ENCODE measurements at regions not wholly inside any gene's neighbourhood (a gene's known extent, or its start where the extent isn't known, plus 50 kb on each side); places are given as distances from the start of the nearest gene placed in this dataset.
A peak's percentile ranks its signal among the peaks of the same experiment; 100 is the strongest.

DNA sequence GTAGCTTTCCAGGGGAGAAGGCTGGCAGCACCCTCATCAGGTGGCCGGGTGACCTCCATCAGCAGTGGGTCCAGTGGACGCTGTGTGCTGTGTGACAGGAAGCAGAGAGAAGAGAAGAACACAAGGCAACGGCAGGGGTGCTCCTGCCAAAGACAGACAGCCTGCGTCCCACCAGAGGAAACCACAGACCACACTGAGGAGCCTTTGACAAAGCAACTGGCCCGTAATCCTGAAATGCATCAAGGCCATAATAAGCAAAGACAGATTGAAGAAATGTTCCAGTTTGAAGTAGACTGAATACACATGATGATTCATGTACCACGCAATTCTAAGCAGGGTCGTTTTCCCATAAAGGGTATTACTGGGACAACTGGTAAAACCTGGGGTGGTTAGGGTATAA is 172.4 kb downstream of the FBXO15 start:
- no peak overlapping the region for H3K4me3 ChIP-seq (ENCODE audit: low read length)
- DNase-seq (ENCODE audit: low read depth, low spot score) = peak; percentile 53

DNA sequence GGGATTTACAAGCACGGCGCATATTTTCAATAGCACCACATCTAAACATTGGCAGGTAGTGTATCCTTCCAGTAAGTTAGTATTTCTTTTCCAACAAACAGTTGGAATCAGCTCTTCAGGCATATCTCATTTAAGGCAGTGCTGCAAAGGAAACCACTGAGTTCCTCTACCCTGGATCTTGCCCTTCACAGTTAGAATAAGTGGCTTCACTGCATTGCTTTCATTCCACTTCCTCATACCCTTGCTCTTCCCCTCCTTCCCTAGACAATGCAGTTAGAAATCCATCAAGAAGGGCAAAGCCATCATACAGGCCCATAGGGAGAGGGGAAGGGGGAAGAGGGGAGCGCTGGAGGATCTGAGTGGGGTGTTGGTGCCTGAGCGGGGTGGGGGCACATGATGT is 173.7 kb downstream of the FBXO15 start:
- DNase-seq (ENCODE audit: low read depth, low spot score) = no peak

DNA sequence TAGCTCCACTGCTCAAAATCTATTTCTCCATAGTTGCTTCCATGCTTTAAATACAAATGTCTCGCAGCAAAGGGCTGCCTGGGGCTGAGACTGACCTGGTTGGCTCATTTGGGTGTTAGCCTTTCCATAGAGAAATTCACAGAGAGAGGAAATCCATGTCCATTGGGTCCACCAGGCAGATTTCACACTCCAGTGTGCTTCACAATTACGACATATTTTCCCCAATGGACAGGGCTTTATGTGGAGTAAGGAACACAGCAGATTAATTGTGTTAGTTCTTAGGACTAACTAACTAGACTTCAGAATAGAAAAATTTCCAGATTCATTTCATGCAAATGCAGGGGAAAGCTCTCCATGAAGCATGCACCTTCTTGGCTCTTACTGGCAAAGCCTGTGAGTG is 180.7 kb downstream of the FBXO15 start:
- DNase-seq (ENCODE audit: low read depth, low spot score) = no peak
- no peak overlapping the region for H3K4me3 ChIP-seq (ENCODE audit: low read length)

More for the DNA sequence above, 173.7 kb downstream of the FBXO15 start:
- no peak overlapping the region for H3K4me3 ChIP-seq (ENCODE audit: low read length)

DNA sequence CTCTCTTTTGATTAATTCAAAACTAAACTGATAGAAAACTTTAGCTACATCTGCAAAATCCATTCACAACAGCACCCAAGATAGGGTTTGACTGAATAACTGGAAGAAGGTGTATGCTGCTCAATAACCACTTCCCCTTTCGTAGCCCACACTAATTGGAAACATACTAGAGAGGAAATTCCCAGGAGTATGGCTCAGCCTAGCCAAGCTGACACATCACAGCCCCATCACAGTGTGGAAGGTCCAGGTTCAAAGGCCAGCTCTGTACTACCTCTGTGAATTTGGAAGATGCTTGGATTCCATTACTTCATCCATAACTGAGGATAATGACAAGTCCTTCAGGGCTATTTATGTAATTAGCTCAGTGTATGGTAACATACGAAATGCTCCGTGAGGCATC is 185.4 kb downstream of the FBXO15 start:
- DNase-seq (ENCODE audit: low read depth, low spot score) = no peak
- no peak overlapping the region for H3K4me3 ChIP-seq (ENCODE audit: low read length)

DNA sequence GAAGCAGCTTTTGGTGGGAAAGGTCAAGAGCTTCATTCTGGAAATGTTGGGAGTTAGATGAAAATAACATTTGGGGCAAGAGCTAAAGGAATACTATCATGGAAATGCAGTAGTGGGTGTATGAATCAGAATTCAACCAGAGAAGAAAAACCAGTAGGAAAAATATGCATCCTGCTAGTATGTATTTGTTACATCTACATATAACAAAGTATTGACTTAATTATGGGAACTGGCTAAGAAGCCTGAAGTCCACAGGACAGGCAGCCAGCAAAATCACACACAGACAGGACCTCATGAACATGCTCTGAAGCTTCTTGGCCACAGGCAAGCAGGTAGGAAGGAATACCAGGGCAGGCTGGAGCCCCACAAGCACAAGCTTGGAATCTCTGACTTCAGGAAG is 185.8 kb downstream of the FBXO15 start:
- H3K4me3 ChIP-seq (ENCODE audit: low read length) = no peak overlapping the region
- DNase-seq (ENCODE audit: low read depth, low spot score) = no peak

DNA sequence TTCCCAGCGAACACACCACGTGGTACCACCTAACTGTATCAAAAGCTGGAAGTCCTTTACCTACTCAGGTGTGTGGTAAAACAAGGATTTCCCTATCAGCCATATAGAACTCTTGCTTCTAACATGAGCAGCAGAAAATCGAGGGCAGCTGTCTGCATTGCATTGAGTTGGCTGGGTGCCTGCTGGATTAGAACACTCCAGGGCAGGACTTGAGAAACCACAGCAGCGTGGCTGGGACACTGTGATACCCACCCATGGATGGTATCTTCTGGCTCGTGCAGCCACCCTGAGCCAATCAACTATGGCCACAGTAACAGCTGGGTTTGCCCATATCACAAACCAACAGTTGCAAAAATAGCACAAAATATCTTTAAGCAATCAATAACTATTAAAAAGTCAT is 188.3 kb downstream of the FBXO15 start:
- H3K4me3 ChIP-seq (ENCODE audit: low read length) = no peak overlapping the region
- no peak for DNase-seq (ENCODE audit: low read depth, low spot score)

DNA sequence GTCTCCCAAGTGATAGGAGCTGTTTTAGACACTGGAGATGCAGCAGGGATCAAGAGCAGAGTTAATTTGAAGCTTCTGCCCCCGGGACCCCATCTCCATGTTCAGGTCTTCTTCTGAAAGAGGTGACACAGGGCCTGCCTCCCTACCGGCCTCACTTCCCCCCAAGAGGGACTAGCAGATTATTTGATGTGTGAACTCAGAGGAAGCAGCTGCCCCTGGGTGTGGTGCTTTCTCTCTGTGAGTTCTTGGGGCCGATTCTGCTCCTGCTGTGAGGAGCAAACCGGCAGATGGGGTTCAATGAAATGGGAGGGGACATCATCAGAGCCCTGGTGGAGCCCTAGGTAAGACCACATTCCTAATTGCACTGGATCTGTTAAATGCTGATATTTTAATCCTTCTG is 193.4 kb downstream of the FBXO15 start:
- no peak overlapping the region for H3K4me3 ChIP-seq (ENCODE audit: low read length)

DNA sequence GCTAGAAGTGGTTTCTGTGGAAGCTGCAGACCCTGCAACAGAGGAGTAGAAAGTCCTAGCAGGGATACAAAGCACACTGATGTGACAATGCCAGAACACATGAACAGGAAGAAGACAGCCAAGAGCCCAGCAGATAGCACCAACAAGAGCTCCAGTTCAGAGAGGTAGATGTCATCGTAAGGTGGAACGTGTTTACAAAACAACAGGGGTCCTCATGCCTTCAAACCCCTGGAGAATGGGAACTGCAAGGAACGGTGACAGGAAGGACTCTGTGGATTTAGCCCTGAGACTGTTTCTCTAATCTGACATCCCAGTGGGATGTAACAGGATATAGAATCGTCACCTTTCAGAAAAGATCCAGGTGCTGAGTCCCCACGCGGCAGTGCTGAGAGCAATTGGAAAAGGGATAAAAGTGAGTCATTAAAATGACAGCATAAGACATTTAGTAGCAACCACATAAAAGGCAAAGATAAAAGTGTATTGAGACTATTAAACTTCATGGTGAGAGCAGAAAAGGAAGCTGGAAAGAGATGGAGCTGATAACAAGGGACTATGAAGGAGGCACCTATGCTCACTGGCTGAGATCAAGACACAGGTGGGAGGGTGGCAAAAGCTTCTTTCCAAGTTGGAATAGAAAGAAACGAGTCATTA is 195.2 kb downstream of the FBXO15 start:
- no peak overlapping the region for H3K4me3 ChIP-seq (ENCODE audit: low read length)
- peak; percentile 39 for DNase-seq (ENCODE audit: low read depth, low spot score)

More for the DNA sequence above, 193.4 kb downstream of the FBXO15 start:
- DNase-seq (ENCODE audit: low read depth, low spot score) = no peak

DNA sequence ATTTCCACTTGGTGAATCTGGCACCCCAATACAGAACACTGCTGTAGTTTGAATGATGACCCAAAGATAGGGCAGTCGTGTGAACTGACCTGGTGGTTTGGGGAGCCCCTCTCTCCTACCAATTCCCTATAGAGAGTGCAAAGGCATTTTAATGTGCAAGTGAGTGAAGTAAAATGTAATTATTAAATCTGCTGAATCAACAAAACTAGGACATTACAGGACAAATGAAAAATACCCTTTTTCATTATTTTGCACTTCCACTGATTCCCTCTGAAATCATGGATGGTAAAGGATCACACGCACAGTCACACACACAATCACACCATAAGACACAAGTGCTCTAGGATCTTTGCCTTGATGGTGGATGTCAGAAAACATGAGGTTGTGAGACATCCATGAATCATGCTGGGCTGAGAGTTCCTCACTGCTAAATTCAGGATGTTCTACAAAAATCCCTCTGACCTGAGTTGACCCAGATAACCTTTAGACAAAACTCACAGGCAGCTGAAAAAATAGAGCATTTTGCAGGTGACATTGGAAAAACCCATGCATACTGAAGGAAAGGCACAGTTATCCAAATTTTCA is 197.4 kb downstream of the FBXO15 start:
- no peak for DNase-seq (ENCODE audit: low read depth, low spot score)
- no peak overlapping the region for H3K4me3 ChIP-seq (ENCODE audit: low read length)

DNA sequence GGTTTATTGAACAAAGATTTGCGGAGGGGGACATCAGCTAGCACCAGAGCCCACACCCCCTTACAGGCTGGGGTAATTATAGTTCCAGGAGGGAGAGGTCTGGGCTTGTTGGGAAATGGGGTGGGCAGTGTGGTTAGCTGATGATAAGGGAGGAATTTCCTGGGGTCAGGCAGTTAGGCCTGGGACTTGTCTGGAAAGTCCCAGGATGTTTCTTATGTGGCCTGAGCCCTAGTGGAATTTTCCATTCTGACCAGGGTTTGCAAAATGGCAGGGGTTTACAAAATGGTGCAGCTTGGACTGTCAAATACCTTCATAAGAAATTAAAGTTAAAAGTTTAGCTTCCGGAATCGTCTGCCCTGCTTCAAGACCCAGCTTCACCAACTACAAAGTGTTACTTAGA is 199.1 kb downstream of the FBXO15 start:
- no peak overlapping the region for H3K4me3 ChIP-seq (ENCODE audit: low read length)
- DNase-seq (ENCODE audit: low read depth, low spot score) = no peak

DNA sequence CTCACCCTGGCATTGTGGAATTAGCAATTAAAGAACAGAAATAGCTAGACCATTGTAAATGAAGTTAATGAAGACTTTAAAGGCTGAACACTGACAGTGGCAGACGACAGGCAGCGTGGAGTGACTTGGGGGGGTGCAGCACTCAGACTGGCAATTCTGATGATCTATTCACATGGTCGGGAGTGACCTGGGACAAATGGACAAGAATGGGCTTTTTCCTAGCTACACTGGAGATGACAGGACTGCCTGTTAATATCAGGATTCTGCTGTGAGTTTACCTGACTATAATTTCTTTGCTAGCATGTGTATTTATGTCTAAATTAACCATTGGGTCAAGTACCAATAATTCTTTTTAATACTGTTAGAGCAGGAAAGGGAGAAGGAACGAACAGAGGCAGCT is 199.6 kb downstream of the FBXO15 start:
- no peak overlapping the region for H3K4me3 ChIP-seq (ENCODE audit: low read length)

DNA sequence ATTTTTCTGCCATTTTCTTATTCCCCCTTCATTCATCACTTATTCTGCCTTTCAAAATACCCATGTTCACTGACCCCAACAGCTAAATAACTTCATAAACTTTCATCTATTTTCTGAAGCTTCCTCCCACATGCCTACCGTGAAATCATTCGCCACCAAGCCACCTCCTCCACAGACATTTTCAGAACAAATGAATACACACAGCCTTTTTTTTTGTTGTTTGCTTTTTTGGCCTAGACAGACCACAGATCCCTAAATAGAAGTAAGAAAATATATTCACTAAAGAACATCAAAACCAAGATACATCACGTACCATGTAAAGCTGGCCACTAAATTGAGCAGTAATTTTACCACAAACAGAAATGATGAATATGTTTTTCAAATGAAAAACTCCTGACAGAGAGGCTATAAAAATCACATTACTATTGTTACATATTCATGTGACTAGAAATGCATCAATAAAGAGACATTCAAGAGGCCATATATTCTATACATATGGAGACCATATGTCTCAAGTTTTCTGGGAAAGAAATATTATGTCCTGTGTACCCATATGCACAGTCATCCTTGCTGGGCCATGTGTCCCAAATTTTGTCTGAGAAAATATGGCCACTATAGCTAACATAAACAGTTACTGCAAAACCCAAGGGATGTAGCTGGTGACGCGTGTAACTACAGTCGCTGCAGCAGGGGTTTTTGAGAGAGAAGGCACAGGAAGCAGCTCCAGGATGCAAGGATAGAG is 200.3 kb downstream of the FBXO15 start:
- DNase-seq (ENCODE audit: low read depth, low spot score) = no peak
- H3K4me3 ChIP-seq (ENCODE audit: low read length) = no peak overlapping the region

More for the DNA sequence above, 199.6 kb downstream of the FBXO15 start:
- DNase-seq (ENCODE audit: low read depth, low spot score) = no peak

DNA sequence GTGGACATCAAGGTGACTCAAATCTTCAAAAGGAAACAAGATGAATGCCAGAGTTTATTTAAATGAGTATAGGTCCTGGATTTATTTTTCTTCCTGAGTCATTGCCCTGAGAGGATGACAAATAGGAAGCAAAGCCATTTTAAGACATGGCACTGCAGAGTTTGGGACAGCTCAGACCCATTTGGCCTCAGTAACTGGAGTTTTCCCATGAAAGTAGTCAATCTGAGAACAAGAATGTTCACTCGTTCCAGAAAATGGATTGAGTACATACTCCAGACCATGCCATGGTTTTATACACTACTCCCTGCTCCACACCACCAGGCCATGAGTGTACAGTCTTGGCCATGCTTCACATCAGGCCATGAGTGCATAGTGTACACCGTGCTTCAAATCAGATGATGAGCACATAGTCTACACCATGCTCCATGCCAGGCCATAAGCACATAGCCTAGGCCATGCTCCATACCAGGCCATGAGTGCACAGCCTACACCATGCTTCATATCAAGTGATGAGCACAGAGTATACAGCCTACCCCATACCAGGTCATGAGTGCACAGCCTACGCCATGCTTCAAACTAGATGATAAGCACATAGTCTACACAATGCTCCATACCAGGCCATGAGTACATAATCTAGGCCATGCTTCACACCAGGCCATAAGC is 202.4 kb downstream of the FBXO15 start:
- no peak overlapping the region for H3K4me3 ChIP-seq (ENCODE audit: low read length)
- no peak for DNase-seq (ENCODE audit: low read depth, low spot score)

DNA sequence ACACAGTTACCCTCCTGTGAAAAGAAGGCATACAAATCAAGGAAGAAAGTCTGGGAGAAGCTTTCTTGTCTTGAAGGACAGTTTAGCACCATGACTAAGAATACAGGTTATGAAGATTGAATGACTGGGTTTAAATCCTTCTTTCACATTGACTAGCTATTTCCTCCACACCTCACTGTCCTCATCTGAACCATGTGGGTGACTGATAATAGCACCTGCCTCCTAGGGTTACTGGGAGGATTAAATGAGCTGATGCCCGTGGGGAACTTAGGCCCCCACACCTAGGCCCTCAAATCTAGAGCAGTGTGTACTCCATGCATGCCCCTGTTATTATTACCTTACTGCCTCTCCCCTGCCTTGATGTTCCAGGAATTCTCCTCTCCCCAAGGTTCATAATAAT is 202.9 kb downstream of the FBXO15 start:
- no peak overlapping the region for H3K4me3 ChIP-seq (ENCODE audit: low read length)
- no peak for DNase-seq (ENCODE audit: low read depth, low spot score)

DNA sequence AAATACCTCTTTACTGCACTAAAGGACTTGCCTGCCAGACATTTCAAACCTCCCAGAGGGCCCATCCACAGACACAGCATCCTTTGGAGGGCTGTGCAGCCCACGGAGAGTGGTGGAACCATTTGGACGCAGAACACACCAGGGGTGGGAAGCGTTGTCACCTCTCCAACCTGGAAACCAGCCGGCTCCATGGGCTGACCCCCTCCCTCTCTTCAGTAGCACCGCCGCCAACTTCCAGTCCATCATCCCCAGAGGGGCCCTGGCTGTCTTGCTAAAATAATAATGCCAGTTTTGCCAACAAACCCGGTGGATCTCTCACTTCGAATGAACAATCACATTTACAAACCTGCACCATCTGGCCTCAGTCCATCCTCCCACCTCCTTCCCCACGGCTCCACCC is 203.9 kb downstream of the FBXO15 start:
- no peak overlapping the region for H3K4me3 ChIP-seq (ENCODE audit: low read length)

DNA sequence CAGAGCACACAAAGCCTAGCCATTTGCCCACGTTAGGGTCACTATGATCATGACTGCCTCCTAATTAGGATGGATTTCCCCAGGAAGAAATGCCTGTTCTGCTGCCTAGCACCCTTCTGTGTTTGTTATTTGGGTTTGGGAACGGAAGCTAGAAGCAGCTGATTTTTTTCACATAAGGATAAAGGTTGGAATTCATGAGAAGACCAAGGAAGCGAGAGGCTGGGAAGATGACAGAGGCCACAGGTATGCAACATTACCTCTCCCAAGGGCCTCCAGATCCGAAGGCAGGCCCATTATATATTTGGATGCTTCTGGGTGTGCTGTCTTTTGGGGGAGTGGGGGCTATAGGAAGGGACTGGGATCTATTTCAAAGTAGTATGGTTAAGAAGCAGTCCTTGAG is 204.7 kb downstream of the FBXO15 start:
- no peak overlapping the region for H3K4me3 ChIP-seq (ENCODE audit: low read length)
- no peak for DNase-seq (ENCODE audit: low read depth, low spot score)

More for the DNA sequence above, 203.9 kb downstream of the FBXO15 start:
- no peak for DNase-seq (ENCODE audit: low read depth, low spot score)

DNA sequence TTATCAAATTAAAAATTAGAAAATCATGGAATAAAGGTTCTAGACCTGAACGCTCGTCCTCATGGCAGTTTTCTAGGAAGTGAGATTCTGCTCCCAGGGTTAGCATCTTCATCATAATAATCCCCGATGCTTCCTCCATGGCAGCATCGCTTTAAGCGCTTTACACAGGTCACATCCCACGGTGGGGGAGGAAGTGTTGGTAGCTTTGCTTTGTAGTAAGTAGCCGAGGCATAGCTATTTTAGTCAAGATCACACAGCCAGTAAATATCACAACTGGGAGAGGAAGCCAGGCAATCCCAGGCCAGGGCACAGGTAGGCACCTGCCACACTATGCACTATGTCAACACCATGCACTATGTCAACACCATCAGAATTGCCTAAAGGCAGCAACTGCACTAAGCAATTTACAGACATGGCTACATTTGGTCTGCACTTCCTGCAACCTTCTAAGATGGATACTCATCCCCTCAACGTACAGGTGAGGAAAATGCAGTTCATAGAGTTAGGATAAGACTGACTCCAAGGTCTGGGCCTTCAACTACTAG is 205.5 kb downstream of the FBXO15 start:
- no peak for DNase-seq (ENCODE audit: low read depth, low spot score)
- no peak overlapping the region for H3K4me3 ChIP-seq (ENCODE audit: low read length)

DNA sequence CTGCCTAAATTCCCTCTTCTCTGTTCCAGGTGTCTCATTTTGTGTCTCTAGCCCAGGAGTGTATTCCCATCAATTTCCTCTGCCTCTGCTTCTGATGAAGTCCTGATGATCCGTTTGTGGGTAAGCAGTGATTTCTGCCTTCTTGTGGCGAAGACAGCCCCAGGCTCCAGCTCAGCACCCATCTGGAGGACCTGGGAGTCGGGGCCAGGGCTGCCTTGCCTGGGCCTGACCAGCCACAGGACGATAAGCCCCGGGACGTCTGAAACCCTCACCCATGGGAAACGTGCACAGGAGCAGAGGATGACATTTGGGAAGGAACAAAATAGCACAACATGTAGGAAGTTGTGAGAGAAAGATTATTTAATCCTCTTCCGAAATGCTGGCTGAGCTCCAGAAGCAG is 206.9 kb downstream of the FBXO15 start:
- no peak overlapping the region for H3K4me3 ChIP-seq (ENCODE audit: low read length)
- no peak for DNase-seq (ENCODE audit: low read depth, low spot score)

DNA sequence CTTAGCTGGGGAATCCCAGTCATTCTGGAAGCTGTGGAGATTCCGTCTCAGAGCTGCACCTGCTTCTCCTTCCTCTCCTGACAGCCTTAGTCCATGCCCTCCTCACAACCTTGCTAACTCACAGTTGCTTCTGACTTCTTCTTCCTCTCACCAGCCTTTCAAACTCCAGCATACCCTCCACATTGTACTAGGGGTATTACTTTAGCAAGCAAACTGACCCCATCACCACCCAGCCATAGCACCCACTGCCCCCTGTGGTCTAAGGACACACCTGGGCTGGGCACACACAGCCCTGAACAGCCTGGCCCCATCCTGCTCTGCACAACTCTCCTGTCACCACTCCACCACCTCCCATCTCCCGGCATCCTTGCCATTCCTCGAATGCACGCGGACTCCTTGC is 208.2 kb downstream of the FBXO15 start:
- H3K4me3 ChIP-seq (ENCODE audit: low read length) = no peak overlapping the region
- DNase-seq (ENCODE audit: low read depth, low spot score) = no peak

DNA sequence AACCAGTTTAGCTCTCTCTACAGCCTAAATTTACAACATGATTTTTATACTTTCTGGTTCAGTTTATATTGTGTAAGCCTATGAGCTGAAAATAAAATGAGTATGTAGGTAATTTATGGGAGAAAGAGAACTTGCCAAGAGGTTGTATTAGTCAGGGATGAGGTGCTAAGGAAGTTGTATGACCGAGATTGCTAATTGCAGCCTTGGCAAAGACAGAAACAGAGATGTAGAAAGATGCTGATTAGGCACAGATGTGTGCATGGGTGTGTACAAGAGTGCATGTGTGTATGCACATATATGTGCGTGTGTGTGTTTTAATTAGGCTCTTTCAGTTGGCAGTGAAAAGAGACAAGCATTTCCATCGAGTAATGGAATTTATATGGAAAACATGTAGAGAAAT is 213.9 kb downstream of the FBXO15 start:
- DNase-seq (ENCODE audit: low read depth, low spot score) = no peak

More for the DNA sequence above, 213.9 kb downstream of the FBXO15 start:
- no peak overlapping the region for H3K4me3 ChIP-seq (ENCODE audit: low read length)

Data from Jurkat, Clone E6-1 (cell line).